Activated CD4-positive, alpha-beta memory T cell treated with anti-CD3 and anti-CD28 coated beads for 36 hours (primary cell): ENCODE measurements at regions not wholly inside any gene's neighbourhood (a gene's known extent, or its start where the extent isn't known, plus 50 kb on each side); places are given as distances from the start of the nearest gene placed in this dataset.

Source experiments
- CTCF ChIA-PET: fragments of 350-600 bp; sonication (Branson Sonifier 250); formaldehyde crosslinking; loops from one replicate; lab custom pipeline; 2021; ENCODE audit warnings: antibody characterized with exemption, inconsistent platforms; lab: Charles Lee
- POLR2A ChIA-PET: fragments of 350-600 bp; sonication (Branson Sonifier 250); formaldehyde crosslinking; loops from one replicate; lab custom pipeline; 2021; ENCODE audit warnings: antibody characterized with exemption; lab: Charles Lee
- DNase-seq: peaks from one replicate; pipeline ENCODE4 v3.0.0-alpha.2; 2020
- H3K27ac Mint-ChIP-seq: one replicate; pipeline ENCODE4 v1.8.0; 2021; ENCODE audit warnings: mixed read lengths
- H3K27me3 Mint-ChIP-seq: one replicate; pipeline ENCODE4 v1.8.0; 2021; ENCODE audit warnings: mixed read lengths
- H3K36me3 Mint-ChIP-seq: one replicate; pipeline ENCODE4 v1.8.0; 2021; ENCODE audit warnings: mixed read lengths
- H3K4me1 Mint-ChIP-seq: one replicate; pipeline ENCODE4 v1.8.0; 2021; ENCODE audit warnings: low read depth, mixed read lengths
- H3K4me3 Mint-ChIP-seq: one replicate; pipeline ENCODE4 v1.8.0; 2021; ENCODE audit warnings: mild to moderate bottlenecking, mixed read lengths
- H3K9me3 Mint-ChIP-seq: one replicate; pipeline ENCODE4 v1.8.0; 2021; ENCODE audit warnings: mixed read lengths
- intact Hi-C: fragments of 100-400 bp; cut with micrococcal nuclease; formaldehyde crosslinking; loops from one replicate; pipeline ENCODE4 v1.15.1; 2023

GRCh38 chr13:83216479-83217245 is 665.6 kb downstream of the SLITRK1 start:
- H3K4me3 Mint-ChIP-seq = no peak overlapping the region
- POLR2A ChIA-PET = no interaction called here
- no peaks in the 10 kb centered on the region for H3K27me3 Mint-ChIP-seq
- intact Hi-C loops = no loop called here
- DNase-seq = no peak
- H3K9me3 Mint-ChIP-seq = peaks cover 9% of the 10 kb centered on the region
- no peaks in the 10 kb centered on the region for H3K36me3 Mint-ChIP-seq
- CTCF ChIA-PET = no interaction called here
- no peaks in the 10 kb centered on the region for H3K4me1 Mint-ChIP-seq
- H3K27ac Mint-ChIP-seq = no peak overlapping the region

GRCh38 chr13:83215627-83216026 is 666.6 kb downstream of the SLITRK1 start:
- H3K36me3 Mint-ChIP-seq = no peaks in the 10 kb centered on the region
- ChIA-PET POLR2A (no interaction called here), CTCF (no interaction called here)
- no peak for DNase-seq
- H3K4me1 Mint-ChIP-seq = no peaks in the 10 kb centered on the region
- no peaks in the 10 kb centered on the region for H3K27me3 Mint-ChIP-seq
- H3K4me3 Mint-ChIP-seq = no peak overlapping the region
- H3K9me3 Mint-ChIP-seq = peaks cover 11% of the 10 kb centered on the region
- no peak overlapping the region for H3K27ac Mint-ChIP-seq
- intact Hi-C loops = no loop called here

GRCh38 chr13:83214452-83214851 is 667.8 kb downstream of the SLITRK1 start:
- Mint-ChIP-seq H3K27ac (no peak overlapping the region), H3K36me3 (no peaks in the 10 kb centered on the region)

GRCh38 chr13:83211301-83211700 is 671.0 kb downstream of the SLITRK1 start:
- H3K36me3 Mint-ChIP-seq = no peaks in the 10 kb centered on the region
- ChIA-PET CTCF (no interaction called here), POLR2A (no interaction called here)
- DNase-seq = no peak
- H3K4me1 Mint-ChIP-seq = no peaks in the 10 kb centered on the region
- H3K4me3 Mint-ChIP-seq = no peak overlapping the region
- intact Hi-C loops = no loop called here
- no peaks in the 10 kb centered on the region for H3K27me3 Mint-ChIP-seq
- H3K27ac Mint-ChIP-seq = no peak overlapping the region
- H3K9me3 Mint-ChIP-seq = peaks cover 12% of the 10 kb centered on the region

More at GRCh38 chr13:83214452-83214851, 667.8 kb downstream of the SLITRK1 start:
- no peak overlapping the region for H3K4me3 Mint-ChIP-seq
- peaks cover 13% of the 10 kb centered on the region for H3K9me3 Mint-ChIP-seq
- intact Hi-C loops = no loop called here
- ChIA-PET CTCF (no interaction called here), POLR2A (no interaction called here)
- H3K27me3 Mint-ChIP-seq = no peaks in the 10 kb centered on the region
- no peaks in the 10 kb centered on the region for H3K4me1 Mint-ChIP-seq
- no peak for DNase-seq

- Mint-ChIP-seq H3K27me3 (no peaks in the 10 kb centered on the region), H3K36me3 (no peaks in the 10 kb centered on the region), H3K27ac (no peak overlapping the region), H3K9me3 (peaks cover 10% of the 10 kb centered on the region), H3K4me3 (no peak overlapping the region), H3K4me1 (no peaks in the 10 kb centered on the region)
- DNase-seq = no peak
- POLR2A ChIA-PET = no interaction called here
- intact Hi-C loops = no loop called here
- CTCF ChIA-PET = no interaction called here
Measured at GRCh38 chr13:83204886-83205285, 677.4 kb downstream of the SLITRK1 start.

- ChIA-PET CTCF (no interaction called here), POLR2A (no interaction called here)
- H3K4me3 Mint-ChIP-seq = no peak overlapping the region
- intact Hi-C loops = no loop called here
- no peak overlapping the region for H3K27ac Mint-ChIP-seq
- no peaks in the 10 kb centered on the region for H3K4me1 Mint-ChIP-seq
- H3K36me3 Mint-ChIP-seq = no peaks in the 10 kb centered on the region
- H3K9me3 Mint-ChIP-seq = peaks cover 4% of the 10 kb centered on the region
- H3K27me3 Mint-ChIP-seq = no peaks in the 10 kb centered on the region
- no peak for DNase-seq
Measured at GRCh38 chr13:83201506-83201905, 680.8 kb downstream of the SLITRK1 start.

GRCh38 chr13:83197316-83197715 is 685.0 kb downstream of the SLITRK1 start:
- H3K27me3 Mint-ChIP-seq = no peaks in the 10 kb centered on the region
- no peaks in the 10 kb centered on the region for H3K4me1 Mint-ChIP-seq
- peaks cover 2% of the 10 kb centered on the region for H3K9me3 Mint-ChIP-seq
- H3K4me3 Mint-ChIP-seq = no peak overlapping the region
- no peak for DNase-seq
- intact Hi-C loops = no loop called here
- no peaks in the 10 kb centered on the region for H3K36me3 Mint-ChIP-seq
- POLR2A ChIA-PET = no interaction called here
- no peak overlapping the region for H3K27ac Mint-ChIP-seq
- CTCF ChIA-PET = no interaction called here

GRCh38 chr13:83190020-83190419 is 692.3 kb downstream of the SLITRK1 start:
- CTCF ChIA-PET = no interaction called here
- DNase-seq = no peak
- Mint-ChIP-seq H3K4me1 (no peaks in the 10 kb centered on the region), H3K36me3 (no peaks in the 10 kb centered on the region), H3K27ac (no peak overlapping the region), H3K9me3 (peaks cover 13% of the 10 kb centered on the region), H3K27me3 (no peaks in the 10 kb centered on the region), H3K4me3 (no peak overlapping the region)
- POLR2A ChIA-PET = no interaction called here
- intact Hi-C loops = no loop called here

- no peaks in the 10 kb centered on the region for H3K4me1 Mint-ChIP-seq
Measured at GRCh38 chr13:83184819-83185218, 697.5 kb downstream of the SLITRK1 start.

GRCh38 chr13:83184150-83184475 is 698.2 kb downstream of the SLITRK1 start:
- no peak for DNase-seq
- Mint-ChIP-seq H3K27me3 (no peaks in the 10 kb centered on the region), H3K36me3 (no peaks in the 10 kb centered on the region), H3K4me1 (no peaks in the 10 kb centered on the region), H3K4me3 (no peak overlapping the region), H3K27ac (no peak overlapping the region), H3K9me3 (peaks cover 8% of the 10 kb centered on the region)
- ChIA-PET CTCF (no interaction called here), POLR2A (no interaction called here)
- intact Hi-C loops = no loop called here

More at GRCh38 chr13:83184819-83185218, 697.5 kb downstream of the SLITRK1 start:
- intact Hi-C loops = no loop called here
- no peaks in the 10 kb centered on the region for H3K27me3 Mint-ChIP-seq
- no peaks in the 10 kb centered on the region for H3K36me3 Mint-ChIP-seq
- ChIA-PET POLR2A (no interaction called here), CTCF (no interaction called here)
- H3K9me3 Mint-ChIP-seq = peaks cover 8% of the 10 kb centered on the region
- no peak overlapping the region for H3K27ac Mint-ChIP-seq
- no peak for DNase-seq
- H3K4me3 Mint-ChIP-seq = no peak overlapping the region

GRCh38 chr13:83183439-83184149 is 698.7 kb downstream of the SLITRK1 start:
- Mint-ChIP-seq H3K27ac (no peak overlapping the region), H3K9me3 (peaks cover 8% of the 10 kb centered on the region), H3K4me3 (no peak overlapping the region), H3K4me1 (no peaks in the 10 kb centered on the region), H3K36me3 (no peaks in the 10 kb centered on the region), H3K27me3 (no peaks in the 10 kb centered on the region)
- intact Hi-C loops = no loop called here
- POLR2A ChIA-PET = no interaction called here
- CTCF ChIA-PET = no interaction called here
- no peak for DNase-seq

GRCh38 chr13:83182845-83183244 is 699.4 kb downstream of the SLITRK1 start:
- Mint-ChIP-seq H3K9me3 (peaks cover 8% of the 10 kb centered on the region), H3K27ac (no peak overlapping the region), H3K36me3 (no peaks in the 10 kb centered on the region), H3K4me1 (no peaks in the 10 kb centered on the region), H3K27me3 (no peaks in the 10 kb centered on the region), H3K4me3 (no peak overlapping the region)
- DNase-seq = no peak
- intact Hi-C loops = no loop called here
- CTCF ChIA-PET = no interaction called here
- POLR2A ChIA-PET = no interaction called here

GRCh38 chr13:83178008-83178407 is 704.3 kb downstream of the SLITRK1 start:
- H3K27ac Mint-ChIP-seq = no peak overlapping the region
- no peak for DNase-seq
- H3K36me3 Mint-ChIP-seq = no peaks in the 10 kb centered on the region
- H3K4me1 Mint-ChIP-seq = no peaks in the 10 kb centered on the region
- H3K27me3 Mint-ChIP-seq = no peaks in the 10 kb centered on the region
- CTCF ChIA-PET = no interaction called here
- no peaks in the 10 kb centered on the region for H3K9me3 Mint-ChIP-seq
- H3K4me3 Mint-ChIP-seq = no peak overlapping the region
- intact Hi-C loops = no loop called here
- POLR2A ChIA-PET = no interaction called here
